ENCODE measurements at regions not wholly inside any gene's neighbourhood (a gene's known extent, or its start where the extent isn't known, plus 50 kb on each side); places are given as distances from the start of the nearest gene placed in this dataset.

- no peak for DNase-seq
These were observed 225.1 kb upstream of the DIO3 start for GRCh38 chr14:101336183-101336582.

- no peak for DNase-seq
These were observed 224.2 kb upstream of the DIO3 start for GRCh38 chr14:101337053-101337452.

- DNase-seq, result no peak
These were observed 220.7 kb upstream of the DIO3 start for GRCh38 chr14:101340556-101340955.

- DNase-seq, result no peak
These were observed 213.2 kb upstream of the DIO3 start for GRCh38 chr14:101347893-101348777.

- DNase-seq, result no peak
These were observed 212.2 kb upstream of the DIO3 start for GRCh38 chr14:101349108-101349507.

GRCh38 chr14:101350021-101350420 is 211.3 kb upstream of the DIO3 start:
- no peak for DNase-seq

- no peak for DNase-seq
These were observed 210.6 kb upstream of the DIO3 start for GRCh38 chr14:101350691-101351090.

- DNase-seq, result no peak
These were observed 210.1 kb upstream of the DIO3 start for GRCh38 chr14:101351146-101351545.

- DNase-seq, result no peak
These were observed 209.5 kb upstream of the DIO3 start for GRCh38 chr14:101351769-101352168.

GRCh38 chr14:101352567-101352966 is 208.7 kb upstream of the DIO3 start:
- no peak for DNase-seq

GRCh38 chr14:101353422-101353821 is 207.9 kb upstream of the DIO3 start:
- no peak for DNase-seq

- no peak for DNase-seq
These were observed 206.6 kb upstream of the DIO3 start for GRCh38 chr14:101354726-101355125.

GRCh38 chr14:101355284-101355683 is 206.0 kb upstream of the DIO3 start:
- no peak for DNase-seq

GRCh38 chr14:101357038-101357437 is 204.3 kb upstream of the DIO3 start:
- no peak for DNase-seq

- DNase-seq, result no peak
These were observed 203.6 kb upstream of the DIO3 start for GRCh38 chr14:101357559-101358319.

GRCh38 chr14:101358320-101359125 is 202.8 kb upstream of the DIO3 start:
- no peak for DNase-seq

GRCh38 chr14:101359221-101360053 is 201.9 kb upstream of the DIO3 start:
- no peak for DNase-seq

GRCh38 chr14:101360054-101360911 is 201.0 kb upstream of the DIO3 start:
- no peak for DNase-seq

GRCh38 chr14:101361044-101361443 is 200.3 kb upstream of the DIO3 start:
- DNase-seq, result no peak

- DNase-seq, result no peak
These were observed 199.6 kb upstream of the DIO3 start for GRCh38 chr14:101361451-101362433.
